ENCODE measurements at regions not wholly inside any gene's neighbourhood (a gene's known extent, or its start where the extent isn't known, plus 50 kb on each side); places are given as distances from the start of the nearest gene placed in this dataset.

- H3K9me2 ChIP-seq (replicated peaks; ENCODE audit: low read length): no peaks in the 10 kb centered on the region
- no peak overlapping the region for H3K4me2 ChIP-seq (ENCODE audit: low read length)
- H3F3A ChIP-seq (ENCODE audit: low read length, unreplicated experiment): no peaks in the 10 kb centered on the region
- no peaks in the 10 kb centered on the region for H4K20me1 ChIP-seq (ENCODE audit: low read length)
- intact Hi-C loops (cut with micrococcal nuclease): no loop called here
- no peak for TF ChIP-seq EZH2 (IDR thresholded peaks at IDR 0.05; ENCODE audit: low read length, unreplicated experiment)
- TF ChIP-seq, protein P1, sequence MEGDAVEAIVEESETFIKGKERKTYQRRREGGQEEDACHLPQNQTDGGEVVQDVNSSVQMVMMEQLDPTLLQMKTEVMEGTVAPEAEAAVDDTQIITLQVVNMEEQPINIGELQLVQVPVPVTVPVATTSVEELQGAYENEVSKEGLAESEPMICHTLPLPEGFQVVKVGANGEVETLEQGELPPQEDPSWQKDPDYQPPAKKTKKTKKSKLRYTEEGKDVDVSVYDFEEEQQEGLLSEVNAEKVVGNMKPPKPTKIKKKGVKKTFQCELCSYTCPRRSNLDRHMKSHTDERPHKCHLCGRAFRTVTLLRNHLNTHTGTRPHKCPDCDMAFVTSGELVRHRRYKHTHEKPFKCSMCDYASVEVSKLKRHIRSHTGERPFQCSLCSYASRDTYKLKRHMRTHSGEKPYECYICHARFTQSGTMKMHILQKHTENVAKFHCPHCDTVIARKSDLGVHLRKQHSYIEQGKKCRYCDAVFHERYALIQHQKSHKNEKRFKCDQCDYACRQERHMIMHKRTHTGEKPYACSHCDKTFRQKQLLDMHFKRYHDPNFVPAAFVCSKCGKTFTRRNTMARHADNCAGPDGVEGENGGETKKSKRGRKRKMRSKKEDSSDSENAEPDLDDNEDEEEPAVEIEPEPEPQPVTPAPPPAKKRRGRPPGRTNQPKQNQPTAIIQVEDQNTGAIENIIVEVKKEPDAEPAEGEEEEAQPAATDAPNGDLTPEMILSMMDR (conservative IDR thresholded peaks at IDR 0.05; ENCODE audit: low read depth, low read length): no peak
- no peak for TF ChIP-seq EZH2phosphoT487 (IDR thresholded peaks at IDR 0.05; ENCODE audit: borderline replicate concordance, low read length)
- DNase-seq: no peak
- H3K4me3 ChIP-seq (ENCODE audit: low read length): no peak overlapping the region
- no TSS peak for BruUV-seq (replicated peaks)
- no peaks in the 10 kb centered on the region for H3K79me2 ChIP-seq (ENCODE audit: low read length)
- no peak for ATAC-seq
- H3K9me3 ChIP-seq (ENCODE audit: low read length): no peaks in the 10 kb centered on the region
- ChIA-PET CTCF (no interaction called here), POLR2A (ENCODE audit: unreplicated experiment) (no interaction called here)
- no peaks in the 10 kb centered on the region for H3K4me1 ChIP-seq (ENCODE audit: insufficient read depth, low read length)
- no peak overlapping the region for H3K9ac ChIP-seq (ENCODE audit: low read length)
- no peaks in the 10 kb centered on the region for H3K36me3 ChIP-seq (ENCODE audit: low read depth, low read length)
- no peak overlapping the region for H3K27ac ChIP-seq (ENCODE audit: low read length)
- H2AFZ ChIP-seq (ENCODE audit: low read length): no peak overlapping the region
- no peaks in the 10 kb centered on the region for H3K27me3 ChIP-seq (ENCODE audit: low read length)
Measured at GRCh38 chr22:48884324-48884723, 943.3 kb downstream of the BRD1 start.

DNA sequence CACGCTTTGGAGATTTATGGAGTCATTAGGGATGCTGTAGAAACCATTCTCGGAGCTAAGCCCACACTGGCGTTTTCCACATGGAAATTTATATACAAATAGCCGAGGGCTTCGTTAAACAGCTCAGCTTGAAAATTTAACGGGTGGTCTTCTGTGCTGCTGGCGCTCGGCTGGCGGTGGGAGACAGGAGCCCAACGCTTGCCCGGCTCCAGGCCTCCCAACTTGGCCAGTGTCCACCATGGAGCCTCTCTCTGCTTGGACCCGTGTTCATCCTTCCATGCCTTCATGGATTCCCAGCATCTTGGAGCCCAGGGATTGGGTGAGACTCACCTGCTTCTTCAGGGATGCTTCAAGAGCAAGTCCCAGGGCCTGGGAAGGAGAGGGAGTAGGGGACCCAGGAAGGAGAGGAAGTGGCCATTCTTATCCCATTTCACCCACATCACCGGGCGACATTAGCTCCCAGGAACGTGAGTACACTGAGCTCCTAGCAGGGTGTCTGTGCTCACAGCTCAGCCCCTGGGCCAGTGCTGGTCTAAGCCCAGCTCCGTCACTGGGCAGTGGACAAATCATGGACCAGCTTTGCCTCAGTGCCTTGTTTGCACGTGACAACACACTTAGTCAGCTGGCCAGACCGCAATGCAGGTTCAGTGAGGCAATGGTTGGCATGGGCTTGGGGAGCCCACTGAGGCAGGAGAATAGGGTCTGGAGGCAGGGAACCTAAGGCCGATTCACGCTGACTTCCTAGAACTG is 944.3 kb downstream of the BRD1 start:
- TF ChIP-seq EZH2 (IDR thresholded peaks at IDR 0.05; ENCODE audit: low read length, unreplicated experiment) (no peak), EZH2phosphoT487 (IDR thresholded peaks at IDR 0.05; ENCODE audit: borderline replicate concordance, low read length) (no peak)
- TF ChIP-seq, protein P1 (conservative IDR thresholded peaks at IDR 0.05; ENCODE audit: low read depth, low read length): no peak
- H3K9me2 ChIP-seq (replicated peaks; ENCODE audit: low read length): no peaks in the 10 kb centered on the region
- no peaks in the 10 kb centered on the region for H3K27me3 ChIP-seq (ENCODE audit: low read length)
- DNase-seq (no peak), ATAC-seq (no peak)
- H3K4me1 ChIP-seq (ENCODE audit: insufficient read depth, low read length): no peaks in the 10 kb centered on the region
- H3K79me2 ChIP-seq (ENCODE audit: low read length): no peaks in the 10 kb centered on the region
- no peak overlapping the region for H2AFZ ChIP-seq (ENCODE audit: low read length)
- intact Hi-C loops (cut with micrococcal nuclease): no loop called here
- BruUV-seq (replicated peaks): no TSS peak
- H3K9me3 ChIP-seq (ENCODE audit: low read length): no peaks in the 10 kb centered on the region
- H3K36me3 ChIP-seq (ENCODE audit: low read depth, low read length): no peaks in the 10 kb centered on the region
- CTCF ChIA-PET: no interaction called here
- H3F3A ChIP-seq (ENCODE audit: low read length, unreplicated experiment): no peaks in the 10 kb centered on the region
- no peaks in the 10 kb centered on the region for H4K20me1 ChIP-seq (ENCODE audit: low read length)
- H3K4me3 ChIP-seq (ENCODE audit: low read length): no peak overlapping the region
- no peak overlapping the region for H3K4me2 ChIP-seq (ENCODE audit: low read length)
- no peak overlapping the region for H3K27ac ChIP-seq (ENCODE audit: low read length)
- POLR2A ChIA-PET (ENCODE audit: unreplicated experiment): no interaction called here
- no peak overlapping the region for H3K9ac ChIP-seq (ENCODE audit: low read length)

GRCh38 chr22:48882636-48883200 is 945.0 kb downstream of the BRD1 start:
- Histone ChIP-seq H3K36me3 (ENCODE audit: low read depth, low read length) (no peaks in the 10 kb centered on the region), H3K27ac (ENCODE audit: low read length) (no peak overlapping the region), H3K4me2 (ENCODE audit: low read length) (no peak overlapping the region), H2AFZ (ENCODE audit: low read length) (no peak overlapping the region), H3K79me2 (ENCODE audit: low read length) (no peaks in the 10 kb centered on the region), H3K4me1 (ENCODE audit: insufficient read depth, low read length) (no peaks in the 10 kb centered on the region), H3K9me3 (ENCODE audit: low read length) (no peaks in the 10 kb centered on the region), H3K27me3 (ENCODE audit: low read length) (no peaks in the 10 kb centered on the region), H3K4me3 (ENCODE audit: low read length) (no peak overlapping the region), H3K9me2 (replicated peaks; ENCODE audit: low read length) (no peaks in the 10 kb centered on the region), H4K20me1 (ENCODE audit: low read length) (no peaks in the 10 kb centered on the region), H3K9ac (ENCODE audit: low read length) (no peak overlapping the region), H3F3A (ENCODE audit: low read length, unreplicated experiment) (no peaks in the 10 kb centered on the region)
- DNase-seq (no peak), ATAC-seq (no peak)
- intact Hi-C loops (cut with micrococcal nuclease): no loop called here
- TF ChIP-seq, protein P1 (conservative IDR thresholded peaks at IDR 0.05; ENCODE audit: low read depth, low read length): no peak
- ChIA-PET CTCF (no interaction called here), POLR2A (ENCODE audit: unreplicated experiment) (no interaction called here)
- no TSS peak for BruUV-seq (replicated peaks)

Data from PC-3 (cell line).